ENCODE measurements at regions not wholly inside any gene's neighbourhood (a gene's known extent, or its start where the extent isn't known, plus 50 kb on each side); places are given as distances from the start of the nearest gene placed in this dataset.
A peak's percentile ranks its signal among the peaks of the same experiment; 100 is the strongest.

GRCh38 chr2:85959185-85959584 lies 70.4 kb upstream of the ST3GAL5 start:
- Histone ChIP-seq H3K79me2 (ENCODE audit: insufficient read depth, low read length) (no peaks in the 10 kb centered on the region), H3K36me3 (replicated peaks in 1 of 2; ENCODE audit: control insufficient read depth in 1 of 2, insufficient read depth in 2 of 2, low read length in 2 of 2) (no peaks in the 10 kb centered on the region), H4K20me1 (ENCODE audit: insufficient read depth, low read length) (no peaks in the 10 kb centered on the region), H3K4me3 (replicated peaks in 1 of 3; ENCODE audit: low read depth in 2 of 3, low read length in 3 of 3) (no peak overlapping the region), H3K27me3 (ENCODE audit: control insufficient read depth in 2 of 2, insufficient read depth in 2 of 2, low read length in 2 of 2) (no peaks in the 10 kb centered on the region), H2AFZ (ENCODE audit: insufficient read depth, low read depth, low read length, poor library complexity, severe bottlenecking) (no peak overlapping the region), H3K9ac (ENCODE audit: insufficient read depth, low read length, poor library complexity, severe bottlenecking) (no peak overlapping the region), H3K4me1 (ENCODE audit: control insufficient read depth in 1 of 2, insufficient read depth in 2 of 2, low read length in 2 of 2) (peaks cover 6 to 7% of the 10 kb centered on the region in 2 donors), H3K4me2 (replicated peaks; ENCODE audit: extremely low read depth, low read length, poor library complexity, severe bottlenecking) (no peak overlapping the region), H3K9me3 (replicated peaks in 1 of 2; ENCODE audit: control insufficient read depth in 1 of 2, insufficient read depth in 1 of 2, low read length in 2 of 2) (peaks cover 9 to 29% of the 10 kb centered on the region in 2 donors), H3K27ac (ENCODE audit: low read depth in 1 of 2, low read length in 2 of 2) (no peak overlapping the region)
- Mint-ChIP-seq H3K4me1 (peaks cover 13% of the 10 kb centered on the region), H3K4me3 (no peak overlapping the region), H3K27ac (peak overlapping the region in 1 of 7 donors; percentile 42), H3K36me3 (peaks cover 0 to 3% of the 10 kb centered on the region in 2 donors), H3K27me3 (ENCODE audit: low read depth in 3 of 3) (peaks cover 0 to 3% (median 2%) of the 10 kb centered on the region in 3 donors), H3K9me3 (peaks cover 11 to 28% (median 23%) of the 10 kb centered on the region in 7 donors)
- TF ChIP-seq CTCF (IDR thresholded peaks at IDR 0.05) = no peak
- DNase-seq = no peak
- 100% methylated on average over 2 of the region's 5 CpGs for WGBS (ENCODE audit: insufficient coverage)
- intact Hi-C loops (cut with micrococcal nuclease) = no loop called here

- no peaks in the 10 kb centered on the region for H3K36me3 ChIP-seq (replicated peaks in 1 of 2; ENCODE audit: control insufficient read depth in 1 of 2, insufficient read depth in 2 of 2, low read length in 2 of 2)
- no peak overlapping the region for H3K9ac ChIP-seq (ENCODE audit: insufficient read depth, low read length, poor library complexity, severe bottlenecking)
- no peak overlapping the region for H3K4me3 ChIP-seq (replicated peaks in 1 of 3; ENCODE audit: low read depth in 2 of 3, low read length in 3 of 3)
- H3K9me3 ChIP-seq (replicated peaks in 1 of 2; ENCODE audit: control insufficient read depth in 1 of 2, insufficient read depth in 1 of 2, low read length in 2 of 2) = peaks cover 9 to 25% of the 10 kb centered on the region in 2 donors
- TF ChIP-seq CTCF (IDR thresholded peaks at IDR 0.05) = no peak
- no peaks in the 10 kb centered on the region for H3K79me2 ChIP-seq (ENCODE audit: insufficient read depth, low read length)
- DNase-seq = no peak
- H3K27me3 ChIP-seq (ENCODE audit: control insufficient read depth in 2 of 2, insufficient read depth in 2 of 2, low read length in 2 of 2) = no peaks in the 10 kb centered on the region
- H3K27me3 Mint-ChIP-seq (ENCODE audit: low read depth in 3 of 3) = peaks cover 0 to 3% (median 2%) of the 10 kb centered on the region in 3 donors
- H4K20me1 ChIP-seq (ENCODE audit: insufficient read depth, low read length) = no peaks in the 10 kb centered on the region
- no peak overlapping the region for H3K27ac ChIP-seq (ENCODE audit: low read depth in 1 of 2, low read length in 2 of 2)
- intact Hi-C loops (cut with micrococcal nuclease) = no loop called here
- WGBS (ENCODE audit: insufficient coverage) = 90% methylated on average over 9 of the region's 15 CpGs
- peaks cover 10 to 24% (median 21%) of the 10 kb centered on the region in 7 donors for H3K9me3 Mint-ChIP-seq
- H3K4me2 ChIP-seq (replicated peaks; ENCODE audit: extremely low read depth, low read length, poor library complexity, severe bottlenecking) = no peak overlapping the region
- no peak overlapping the region for H2AFZ ChIP-seq (ENCODE audit: insufficient read depth, low read depth, low read length, poor library complexity, severe bottlenecking)
- peaks cover 8% of the 10 kb centered on the region for H3K4me1 Mint-ChIP-seq
- no peak overlapping the region for H3K27ac Mint-ChIP-seq
- peaks cover 5 to 6% of the 10 kb centered on the region in 2 donors for H3K4me1 ChIP-seq (ENCODE audit: control insufficient read depth in 1 of 2, insufficient read depth in 2 of 2, low read length in 2 of 2)
- no peak overlapping the region for H3K4me3 Mint-ChIP-seq
- peaks cover 0 to 3% of the 10 kb centered on the region in 2 donors for H3K36me3 Mint-ChIP-seq
Measured at GRCh38 chr2:85958731-85959130, 69.9 kb upstream of the ST3GAL5 start.
